Keratinocyte (primary cell): ENCODE measurements at regions not wholly inside any gene's neighbourhood (a gene's known extent, or its start where the extent isn't known, plus 50 kb on each side); places are given as distances from the start of the nearest gene placed in this dataset.

ENCODE experiments used
- EZH2 ChIP-seq: IDR thresholded peaks from one replicate; pipeline ENCODE4 v1.6.1; 2012; ENCODE audit warnings: inconsistent platforms, mild to moderate bottlenecking, low read length, moderate library complexity
- TF ChIP-seq, protein P1 (sequence below), 3 experiments: IDR thresholded peaks in 1 of 3; conservative IDR thresholded peaks in 1 of 3; optimal IDR thresholded peaks in 1 of 3; 2 replicates in 2 of 3; 3 replicates in 1 of 3; pipeline versions ENCODE3 to v1.5.1; 2011; ENCODE audit warnings: low read length in 3 of 3, mild to moderate bottlenecking in 3 of 3, moderate library complexity in 2 of 3, control low read depth in 1 of 3, inconsistent platforms in 1 of 3; ENCODE audit not compliant: insufficient read depth in 2 of 3; ENCODE audit errors: extremely low read depth in 1 of 3

DNA sequence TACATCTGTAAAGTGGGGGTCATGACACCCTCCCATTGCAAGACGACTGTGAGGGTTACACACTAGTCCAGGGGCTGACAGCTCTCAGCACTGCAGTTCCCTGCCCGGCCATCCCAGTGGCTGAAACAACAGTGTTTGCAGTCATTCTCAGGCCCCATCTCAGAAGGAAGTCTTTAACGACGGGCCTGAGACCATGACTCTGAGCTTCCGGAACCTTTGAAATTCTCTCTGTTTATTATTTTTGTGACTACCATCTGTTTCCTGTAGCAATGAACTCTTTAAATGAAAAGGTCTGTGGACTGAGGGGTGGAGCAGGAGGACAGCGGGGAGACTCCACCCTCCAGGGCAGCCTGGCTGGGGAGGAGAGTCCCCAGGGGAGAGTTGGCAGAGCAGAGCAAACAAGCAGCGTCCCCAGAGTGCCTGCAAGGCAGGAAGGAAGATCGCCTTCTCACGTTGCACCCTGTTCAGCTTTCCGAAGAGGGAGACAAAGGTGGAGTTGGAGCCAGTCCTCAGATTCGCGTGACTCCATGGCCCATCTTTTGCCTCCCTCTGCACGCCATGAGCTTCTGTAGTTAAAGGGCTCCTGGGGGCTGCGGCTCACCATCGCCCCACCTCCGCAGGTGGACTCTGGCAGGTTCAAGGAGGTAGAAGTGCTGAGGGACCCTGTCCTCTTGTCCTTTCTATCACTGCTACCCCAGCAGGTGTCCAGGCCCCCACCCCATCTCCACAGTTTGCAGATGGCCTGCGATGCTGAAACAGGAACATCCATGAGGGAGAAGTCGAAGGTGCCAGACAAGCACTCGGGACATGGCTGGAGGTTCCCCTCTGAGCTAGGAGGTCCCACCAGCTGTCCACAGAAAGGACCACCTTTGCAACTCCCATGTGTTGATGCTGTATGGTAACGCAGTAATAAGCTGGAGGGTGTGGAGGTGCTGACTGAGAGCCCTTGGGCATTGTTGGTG lies 525.8 kb upstream of the PROK2 start:
- TF ChIP-seq, protein P1, sequence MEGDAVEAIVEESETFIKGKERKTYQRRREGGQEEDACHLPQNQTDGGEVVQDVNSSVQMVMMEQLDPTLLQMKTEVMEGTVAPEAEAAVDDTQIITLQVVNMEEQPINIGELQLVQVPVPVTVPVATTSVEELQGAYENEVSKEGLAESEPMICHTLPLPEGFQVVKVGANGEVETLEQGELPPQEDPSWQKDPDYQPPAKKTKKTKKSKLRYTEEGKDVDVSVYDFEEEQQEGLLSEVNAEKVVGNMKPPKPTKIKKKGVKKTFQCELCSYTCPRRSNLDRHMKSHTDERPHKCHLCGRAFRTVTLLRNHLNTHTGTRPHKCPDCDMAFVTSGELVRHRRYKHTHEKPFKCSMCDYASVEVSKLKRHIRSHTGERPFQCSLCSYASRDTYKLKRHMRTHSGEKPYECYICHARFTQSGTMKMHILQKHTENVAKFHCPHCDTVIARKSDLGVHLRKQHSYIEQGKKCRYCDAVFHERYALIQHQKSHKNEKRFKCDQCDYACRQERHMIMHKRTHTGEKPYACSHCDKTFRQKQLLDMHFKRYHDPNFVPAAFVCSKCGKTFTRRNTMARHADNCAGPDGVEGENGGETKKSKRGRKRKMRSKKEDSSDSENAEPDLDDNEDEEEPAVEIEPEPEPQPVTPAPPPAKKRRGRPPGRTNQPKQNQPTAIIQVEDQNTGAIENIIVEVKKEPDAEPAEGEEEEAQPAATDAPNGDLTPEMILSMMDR (optimal IDR thresholded peaks at IDR 0.05 in 1 of 3, IDR thresholded peaks at IDR 0.05 in 1 of 3, conservative IDR thresholded peaks at IDR 0.05 in 1 of 3; ENCODE audit: extremely low read depth in 1 of 3, insufficient read depth in 2 of 3, low read length in 3 of 3): no peak
- no peak for TF ChIP-seq EZH2
